ENCODE measurements at regions not wholly inside any gene's neighbourhood (a gene's known extent, or its start where the extent isn't known, plus 50 kb on each side); places are given as distances from the start of the nearest gene placed in this dataset.
A peak's percentile ranks its signal among the peaks of the same experiment; 100 is the strongest.

DNA sequence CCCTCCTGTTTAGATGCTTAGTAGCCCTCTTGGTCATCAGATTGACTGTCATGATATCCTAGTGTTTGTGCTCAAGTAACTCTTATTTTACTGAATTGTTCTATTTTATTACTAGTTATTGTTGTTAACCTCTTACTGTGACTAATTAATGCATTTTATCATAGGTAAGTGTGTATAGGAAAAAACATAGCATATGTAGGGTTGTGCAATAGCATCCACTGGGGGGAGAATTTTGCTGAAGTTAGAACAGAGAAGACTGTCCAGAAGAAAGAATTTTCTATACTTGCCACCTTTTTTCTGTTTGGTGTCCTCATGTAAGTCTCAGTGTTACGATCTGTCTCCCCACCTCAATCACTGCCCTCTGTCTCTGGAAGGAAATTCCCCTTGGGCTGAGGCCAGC lies 177.4 kb downstream of the RPIA start:
- DNase-seq (ENCODE audit: low read depth in 2 of 2): no peak
- TF ChIP-seq, protein P1, sequence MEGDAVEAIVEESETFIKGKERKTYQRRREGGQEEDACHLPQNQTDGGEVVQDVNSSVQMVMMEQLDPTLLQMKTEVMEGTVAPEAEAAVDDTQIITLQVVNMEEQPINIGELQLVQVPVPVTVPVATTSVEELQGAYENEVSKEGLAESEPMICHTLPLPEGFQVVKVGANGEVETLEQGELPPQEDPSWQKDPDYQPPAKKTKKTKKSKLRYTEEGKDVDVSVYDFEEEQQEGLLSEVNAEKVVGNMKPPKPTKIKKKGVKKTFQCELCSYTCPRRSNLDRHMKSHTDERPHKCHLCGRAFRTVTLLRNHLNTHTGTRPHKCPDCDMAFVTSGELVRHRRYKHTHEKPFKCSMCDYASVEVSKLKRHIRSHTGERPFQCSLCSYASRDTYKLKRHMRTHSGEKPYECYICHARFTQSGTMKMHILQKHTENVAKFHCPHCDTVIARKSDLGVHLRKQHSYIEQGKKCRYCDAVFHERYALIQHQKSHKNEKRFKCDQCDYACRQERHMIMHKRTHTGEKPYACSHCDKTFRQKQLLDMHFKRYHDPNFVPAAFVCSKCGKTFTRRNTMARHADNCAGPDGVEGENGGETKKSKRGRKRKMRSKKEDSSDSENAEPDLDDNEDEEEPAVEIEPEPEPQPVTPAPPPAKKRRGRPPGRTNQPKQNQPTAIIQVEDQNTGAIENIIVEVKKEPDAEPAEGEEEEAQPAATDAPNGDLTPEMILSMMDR (IDR thresholded peaks at IDR 0.05; ENCODE audit: low read depth, low read length): no peak
- H3K4me3 ChIP-seq (replicated peaks in 1 of 2; ENCODE audit: low read depth in 2 of 2, low read length in 2 of 2): no peak overlapping the region

DNA sequence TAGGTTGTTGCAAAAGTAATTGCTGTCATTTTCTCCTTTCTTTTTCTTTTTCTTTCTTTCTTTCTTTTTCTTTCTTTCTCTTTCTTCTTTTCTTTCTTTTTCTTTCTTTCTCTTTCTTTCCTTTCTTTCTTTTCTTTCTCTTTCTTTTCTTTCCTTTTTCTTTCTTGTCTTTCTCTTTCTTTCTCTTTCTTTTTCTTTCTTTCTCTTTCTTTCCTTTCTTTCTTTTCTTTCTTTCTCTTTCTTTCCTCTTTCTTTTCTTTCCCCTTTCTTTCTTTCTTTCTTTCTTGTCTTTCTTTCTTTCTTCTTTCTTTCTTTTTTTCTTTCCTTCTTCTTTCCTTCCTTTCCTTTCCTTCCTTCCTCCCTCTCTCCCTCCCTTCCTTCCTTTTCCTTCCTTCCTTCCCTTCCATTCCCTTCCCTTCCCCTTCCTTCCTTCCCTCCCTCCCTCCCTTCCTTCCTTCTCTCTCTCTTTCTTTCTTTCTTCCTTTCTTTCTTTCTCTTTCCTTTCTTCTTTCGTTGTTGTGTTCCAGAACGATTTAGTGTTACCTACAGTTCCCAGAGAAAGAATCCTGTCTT lies 178.9 kb downstream of the RPIA start:
- no peak overlapping the region for H3K4me3 ChIP-seq (replicated peaks in 1 of 2; ENCODE audit: low read depth in 2 of 2, low read length in 2 of 2)
- TF ChIP-seq, protein P1 (IDR thresholded peaks at IDR 0.05; ENCODE audit: low read depth, low read length): no peak
- DNase-seq (ENCODE audit: low read depth in 2 of 2): no peak

DNA sequence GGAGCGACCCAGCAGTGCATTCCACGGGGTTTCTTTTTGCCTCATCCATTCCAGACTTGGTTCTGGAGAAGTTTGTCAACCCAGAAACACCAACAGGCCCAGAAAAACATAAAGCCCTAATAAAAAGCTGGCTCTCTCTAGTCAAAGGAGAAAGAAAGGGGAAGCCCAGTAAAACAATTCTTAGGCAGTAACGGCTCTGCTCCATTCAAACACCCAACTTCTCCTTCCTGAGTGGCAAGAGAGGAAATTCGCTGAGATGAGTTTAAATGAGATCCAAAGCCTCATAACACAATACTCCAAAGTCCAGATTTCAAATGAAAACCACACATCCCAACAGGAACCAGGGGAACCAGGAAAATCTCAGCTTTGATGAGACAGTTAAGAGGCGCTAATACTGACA lies 179.9 kb downstream of the RPIA start:
- TF ChIP-seq, protein P1 (IDR thresholded peaks at IDR 0.05; ENCODE audit: low read depth, low read length): no peak
- H3K4me3 ChIP-seq (replicated peaks in 1 of 2; ENCODE audit: low read depth in 2 of 2, low read length in 2 of 2): no peak overlapping the region
- DNase-seq (ENCODE audit: low read depth in 2 of 2): no peak

DNA sequence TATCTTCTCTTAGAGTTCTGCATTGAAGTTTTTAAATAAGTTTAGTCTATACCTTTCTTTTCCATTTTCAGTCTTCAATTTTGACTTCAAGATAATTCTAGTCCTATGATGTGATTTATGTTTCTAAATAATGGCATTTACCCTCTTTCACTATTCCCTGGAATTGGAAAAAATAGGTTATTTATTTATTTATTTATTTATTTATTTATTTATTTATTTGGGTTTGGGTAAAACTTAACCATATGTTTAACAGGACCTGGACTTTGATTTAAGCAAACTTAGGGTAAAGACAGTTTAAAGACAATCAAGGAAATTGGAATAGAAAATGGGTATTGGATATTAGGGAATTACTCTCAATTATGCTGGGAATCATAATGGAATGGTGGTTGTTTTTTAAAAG lies 182.1 kb downstream of the RPIA start:
- no peak for DNase-seq (ENCODE audit: low read depth in 2 of 2)

DNA sequence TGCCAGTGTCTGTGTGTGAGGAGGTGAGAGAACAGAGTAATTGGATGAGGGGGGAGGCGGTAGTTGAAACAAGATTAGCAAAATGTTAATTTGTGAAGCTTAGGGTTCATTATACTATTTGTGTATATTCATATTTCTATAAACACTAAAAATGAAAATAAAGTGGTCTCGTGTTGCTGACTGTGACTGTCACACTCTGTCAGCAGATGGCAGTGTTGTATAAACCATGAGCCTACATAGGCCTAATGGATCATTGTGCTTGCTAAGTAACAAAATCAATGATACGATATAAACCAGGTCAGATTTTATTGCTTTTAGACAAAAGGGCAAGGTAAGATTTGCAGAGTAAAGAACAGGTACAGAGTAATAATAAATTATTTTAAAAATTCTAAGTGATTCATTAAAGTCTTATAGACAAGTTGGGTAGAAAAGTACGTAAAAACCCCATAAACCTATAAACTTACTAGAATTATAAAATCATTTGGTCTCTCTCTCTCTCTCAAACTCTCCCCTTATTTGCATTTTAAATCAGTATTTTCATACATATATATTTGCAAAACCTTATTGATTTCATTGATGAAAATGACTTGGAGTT lies 182.7 kb downstream of the RPIA start:
- peak; percentile 70 to 77 for DNase-seq (ENCODE audit: low read depth in 2 of 2)

More for the DNA sequence above, 182.1 kb downstream of the RPIA start:
- H3K4me3 ChIP-seq (replicated peaks in 1 of 2; ENCODE audit: low read depth in 2 of 2, low read length in 2 of 2): no peak overlapping the region
- TF ChIP-seq, protein P1 (IDR thresholded peaks at IDR 0.05; ENCODE audit: low read depth, low read length): no peak

DNA sequence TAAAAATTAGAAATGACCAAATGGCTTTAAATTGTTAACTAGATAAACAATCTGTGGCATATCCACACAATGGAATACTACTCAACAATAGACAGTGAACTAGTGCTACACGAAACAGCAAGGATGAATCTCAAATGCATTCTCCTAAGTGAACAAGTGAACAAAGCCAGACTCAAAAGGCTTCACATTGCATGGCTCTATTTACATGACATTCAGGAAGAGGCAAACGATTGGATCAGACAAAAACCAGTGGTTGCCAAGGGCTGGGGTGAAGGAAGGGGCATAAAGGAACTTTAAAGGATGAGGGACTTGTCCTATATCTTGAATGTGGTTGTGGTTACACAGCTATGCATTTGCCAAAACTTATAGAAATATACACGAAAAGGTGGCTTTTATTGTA lies 184.3 kb downstream of the RPIA start:
- DNase-seq (ENCODE audit: low read depth in 2 of 2): no peak
- TF ChIP-seq, protein P1 (IDR thresholded peaks at IDR 0.05; ENCODE audit: low read depth, low read length): no peak
- no peak overlapping the region for H3K4me3 ChIP-seq (replicated peaks in 1 of 2; ENCODE audit: low read depth in 2 of 2, low read length in 2 of 2)

More for the DNA sequence above, 182.7 kb downstream of the RPIA start:
- no peak overlapping the region for H3K4me3 ChIP-seq (replicated peaks in 1 of 2; ENCODE audit: low read depth in 2 of 2, low read length in 2 of 2)
- TF ChIP-seq, protein P1 (IDR thresholded peaks at IDR 0.05; ENCODE audit: low read depth, low read length): peak; percentile 77

Data from cardiac fibroblast (primary cell).